Fibroblast of lung (primary cell): ENCODE measurements at regions not wholly inside any gene's neighbourhood (a gene's known extent, or its start where the extent isn't known, plus 50 kb on each side); places are given as distances from the start of the nearest gene placed in this dataset.

Experiments used
- CTCF ChIP-seq, 2 donors: IDR thresholded peaks in 1 of 2; conservative IDR thresholded peaks in 1 of 2; 1 replicate in 1 of 2; 2 replicates in 1 of 2; pipeline ENCODE4 v1.5.1; 2011 to 2012; ENCODE audit warnings: low read length in 2 of 2, control low read depth in 1 of 2, inconsistent platforms in 1 of 2, low read depth in 1 of 2, mild to moderate bottlenecking in 1 of 2
- EZH2 ChIP-seq: IDR thresholded peaks from 2 replicates; pipeline ENCODE4 v1.5.1; 2012; ENCODE audit warnings: low read length, control low read depth, mild to moderate bottlenecking; ENCODE audit errors: missing control alignments

- TF ChIP-seq CTCF (conservative IDR thresholded peaks at IDR 0.05 in 1 of 2, IDR thresholded peaks at IDR 0.05 in 1 of 2; ENCODE audit: low read depth in 1 of 2, low read length in 2 of 2) (no peak), EZH2 (no peak)
Measured at GRCh38 chr20:21004386-21005076, 101.6 kb downstream of the LINC00237 start.
